Activated CD4-positive, alpha-beta T cell treated with anti-CD3 and anti-CD28 coated beads for 48 hours (primary cell): ENCODE measurements at regions not wholly inside any gene's neighbourhood (a gene's known extent, or its start where the extent isn't known, plus 50 kb on each side); places are given as distances from the start of the nearest gene placed in this dataset.
"Not testable (repeated sequence)": the region's sequence is repeated elsewhere in the genome, so short reads cannot be mapped to it uniquely, and the experiment has no call there.

Experiments used
- DNase-seq: peaks from one replicate; pipeline ENCODE4 v3.0.0-alpha.2; 2020

GRCh38 chr10:125605167-125605566 lies 77.8 kb downstream of the TEX36 start:
- DNase-seq = no peak

GRCh38 chr10:125602825-125603224 lies 80.1 kb downstream of the TEX36 start:
- DNase-seq = no peak

- no peak for DNase-seq
These were observed 83.8 kb downstream of the TEX36 start for GRCh38 chr10:125599194-125599593.

- no peak for DNase-seq
These were observed 87.1 kb downstream of the TEX36 start for GRCh38 chr10:125595911-125596310.

GRCh38 chr10:125593644-125594043 lies 89.3 kb downstream of the TEX36 start:
- DNase-seq = no peak

GRCh38 chr10:125592897-125593296 lies 90.1 kb downstream of the TEX36 start:
- no peak for DNase-seq

- no peak for DNase-seq
These were observed 91.1 kb downstream of the TEX36 start for GRCh38 chr10:125591886-125592285.

GRCh38 chr10:125588738-125589137 lies 94.2 kb downstream of the TEX36 start:
- DNase-seq = not testable (repeated sequence)

GRCh38 chr10:125584954-125585353 lies 98.0 kb downstream of the TEX36 start:
- DNase-seq = no peak

GRCh38 chr10:125578658-125579315 lies 104.2 kb downstream of the TEX36 start:
- DNase-seq = no peak

- DNase-seq = no peak
These were observed 107.1 kb downstream of the TEX36 start for GRCh38 chr10:125575843-125576242.

- DNase-seq = no peak
These were observed 114.8 kb downstream of the TEX36 start for GRCh38 chr10:125568156-125568555.

GRCh38 chr10:125567529-125567928 lies 115.4 kb downstream of the TEX36 start:
- DNase-seq = no peak

- DNase-seq = no peak
These were observed 117.9 kb downstream of the TEX36 start for GRCh38 chr10:125565046-125565445.

- DNase-seq = no peak
These were observed 118.4 kb downstream of the TEX36 start for GRCh38 chr10:125564570-125564969.

- no peak for DNase-seq
These were observed 120.2 kb downstream of the TEX36 start for GRCh38 chr10:125562737-125563136.

GRCh38 chr10:125560947-125561346 lies 122.0 kb downstream of the TEX36 start:
- no peak for DNase-seq

GRCh38 chr10:125559210-125559609 lies 123.8 kb downstream of the TEX36 start:
- DNase-seq = no peak

- DNase-seq = no peak
These were observed 125.0 kb downstream of the TEX36 start for GRCh38 chr10:125557801-125558505.

- no peak for DNase-seq
These were observed 125.7 kb downstream of the TEX36 start for GRCh38 chr10:125557311-125557710.

- no peak for DNase-seq
These were observed 126.1 kb downstream of the TEX36 start for GRCh38 chr10:125556882-125557281.

- DNase-seq = no peak
These were observed 127.2 kb downstream of the TEX36 start for GRCh38 chr10:125555743-125556142.

- no peak for DNase-seq
These were observed 127.7 kb downstream of the TEX36 start for GRCh38 chr10:125555267-125555666.

GRCh38 chr10:125554753-125555152 lies 128.2 kb downstream of the TEX36 start:
- no peak for DNase-seq
